ENCODE measurements at regions not wholly inside any gene's neighbourhood (a gene's known extent, or its start where the extent isn't known, plus 50 kb on each side); places are given as distances from the start of the nearest gene placed in this dataset.

DNA sequence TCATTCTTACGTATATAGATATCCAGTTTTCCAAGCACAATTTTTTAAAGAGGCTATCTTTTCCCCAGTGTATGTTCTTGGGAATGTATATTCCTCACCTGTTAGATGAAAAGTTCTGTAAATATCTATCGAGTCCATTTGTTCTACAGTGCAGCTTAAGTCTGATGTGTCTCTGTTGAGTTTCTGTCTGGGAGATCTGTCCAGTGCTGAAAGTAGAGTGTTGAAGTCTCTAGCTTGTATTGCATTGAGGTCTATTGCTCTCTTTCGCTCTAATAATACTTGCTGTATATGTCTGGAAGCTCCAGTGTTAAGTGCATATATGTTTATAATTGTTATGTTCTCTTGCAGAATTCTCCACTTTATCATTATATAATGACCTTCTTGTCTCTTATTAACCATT, 373.1 kb downstream of the PPARGC1A start:
- no peak for DNase-seq

GRCh38 chr4:23504083-23504482, 385.8 kb downstream of the PPARGC1A start:
- no peak for DNase-seq

DNA sequence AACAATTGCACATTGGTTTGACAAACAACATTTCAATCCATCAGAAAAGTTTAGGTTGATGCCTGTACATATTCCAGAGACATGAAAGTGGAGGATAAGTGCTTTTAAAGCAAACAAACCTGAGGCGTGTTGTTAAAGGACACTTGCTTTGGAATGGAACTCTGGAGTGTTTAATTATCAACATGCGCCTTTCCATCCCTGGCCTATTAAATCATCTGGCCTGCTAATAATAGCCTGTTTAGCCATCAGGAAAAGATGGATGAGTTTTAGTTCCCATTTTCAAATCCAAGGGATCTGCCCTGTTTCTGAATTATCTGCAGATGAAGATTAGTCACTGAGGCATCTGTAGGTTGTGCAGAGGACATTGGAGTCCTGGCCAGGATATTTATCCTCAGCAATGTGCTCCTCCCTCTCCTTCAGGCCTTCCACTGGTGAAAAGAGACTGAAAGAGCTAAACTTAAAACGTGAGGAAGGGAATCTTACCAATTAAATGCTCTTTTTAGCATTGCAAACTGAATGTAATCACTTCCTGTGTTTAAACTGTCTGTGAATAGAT, 388.9 kb downstream of the PPARGC1A start:
- DNase-seq, result no peak

DNA sequence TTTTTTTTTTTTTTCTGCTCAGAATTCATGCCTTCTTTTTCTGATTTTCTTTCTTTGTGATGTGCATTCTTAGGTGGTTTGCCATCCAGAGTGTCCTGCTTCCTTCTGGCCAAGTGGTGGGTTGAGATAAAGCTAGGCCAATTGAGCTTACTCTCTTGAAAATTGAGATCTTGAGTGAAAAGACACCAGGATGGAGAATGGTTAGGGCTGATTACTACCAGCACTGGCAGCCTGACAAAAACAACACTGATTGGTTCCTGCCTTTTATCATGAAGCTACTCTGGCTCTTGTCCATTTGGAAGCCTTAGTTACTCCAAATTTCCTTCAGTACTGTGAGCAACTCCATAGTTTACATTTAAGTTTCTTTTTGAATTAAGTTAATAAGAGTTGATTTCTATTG, 404.0 kb downstream of the PPARGC1A start:
- no peak for DNase-seq

GRCh38 chr4:23484689-23485088, 405.2 kb downstream of the PPARGC1A start:
- DNase-seq, result no peak

- no peak for DNase-seq
Observed at GRCh38 chr4:23483320-23483960, 406.4 kb downstream of the PPARGC1A start.

DNA sequence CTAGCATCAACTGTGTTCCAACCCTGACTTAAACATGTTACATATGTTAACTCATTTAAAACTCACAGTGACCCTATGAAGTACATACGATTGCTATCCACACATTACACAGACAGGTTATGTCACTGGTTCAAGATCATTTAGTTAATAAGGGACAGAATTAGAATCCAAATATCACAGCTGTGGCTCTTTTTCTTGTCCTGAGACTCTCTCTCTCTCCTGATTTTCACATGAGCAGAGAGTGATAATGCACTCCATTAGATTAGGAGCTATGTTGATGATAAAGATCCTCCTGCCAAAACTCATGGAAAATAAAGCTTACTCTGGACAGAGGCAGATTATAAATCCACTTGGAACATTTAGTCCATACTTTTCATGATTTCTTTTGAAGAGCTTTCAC, 408.3 kb downstream of the PPARGC1A start:
- DNase-seq, result no peak

- no peak for DNase-seq
Observed at GRCh38 chr4:23477905-23478304, 411.9 kb downstream of the PPARGC1A start.

- DNase-seq, result no peak
Observed at GRCh38 chr4:23476515-23477090, 413.2 kb downstream of the PPARGC1A start.

DNA sequence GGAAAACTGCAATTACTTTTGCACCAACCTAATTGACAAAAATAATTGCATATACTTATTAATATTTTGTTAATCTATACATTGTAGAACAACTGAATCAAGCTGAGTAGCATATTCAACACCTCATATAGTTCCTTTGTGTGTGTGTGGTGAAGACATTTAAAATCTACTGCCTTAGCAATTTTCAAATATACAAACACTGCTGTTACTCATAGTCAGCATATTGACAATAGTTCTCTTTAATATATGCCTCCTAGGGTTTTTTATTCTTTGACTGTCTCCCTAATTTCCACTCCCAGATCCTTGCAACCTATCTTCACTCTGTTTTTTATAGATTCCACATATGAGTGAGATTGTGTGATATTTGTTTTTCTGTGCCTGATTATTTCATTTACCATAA, 426.8 kb downstream of the PPARGC1A start:
- DNase-seq, result no peak

DNA sequence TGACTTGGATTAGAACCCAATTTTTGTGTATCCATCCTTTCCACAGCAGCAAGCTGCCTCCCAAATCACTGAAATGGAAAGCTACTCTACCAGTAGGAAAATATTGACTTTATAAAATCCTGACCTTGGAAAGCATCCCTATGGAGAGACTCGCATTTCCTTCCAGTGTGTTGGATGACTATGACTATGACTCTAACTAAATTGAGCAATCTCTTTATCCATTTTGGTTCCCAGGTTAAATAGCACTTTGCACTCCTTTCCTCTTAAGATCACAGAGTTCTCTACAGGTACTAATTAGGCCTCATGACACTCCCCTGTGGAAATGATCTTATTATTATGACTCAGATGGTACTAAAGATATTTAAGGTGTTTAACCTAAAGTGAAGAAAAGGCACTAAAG, 431.8 kb downstream of the PPARGC1A start:
- DNase-seq, result no peak

DNA sequence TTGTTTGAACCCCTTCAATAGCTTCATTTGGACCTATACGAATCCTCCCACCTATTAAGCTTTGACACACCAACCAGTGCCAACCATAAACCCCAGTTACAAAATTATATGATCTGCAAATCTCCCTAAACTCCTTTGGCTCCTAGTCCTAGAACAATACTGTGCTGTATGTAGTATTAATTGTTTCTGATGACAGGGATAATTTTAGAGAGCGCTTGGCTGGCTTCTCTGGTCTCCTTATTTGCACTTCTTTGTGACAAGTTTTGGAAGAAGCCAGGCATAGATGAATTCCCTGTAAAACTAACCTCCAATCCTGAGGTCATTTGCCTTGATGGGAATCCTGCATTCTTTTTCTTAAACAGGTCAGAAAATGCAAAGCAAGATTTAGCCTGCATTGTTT, 433.0 kb downstream of the PPARGC1A start:
- no peak for DNase-seq

DNA sequence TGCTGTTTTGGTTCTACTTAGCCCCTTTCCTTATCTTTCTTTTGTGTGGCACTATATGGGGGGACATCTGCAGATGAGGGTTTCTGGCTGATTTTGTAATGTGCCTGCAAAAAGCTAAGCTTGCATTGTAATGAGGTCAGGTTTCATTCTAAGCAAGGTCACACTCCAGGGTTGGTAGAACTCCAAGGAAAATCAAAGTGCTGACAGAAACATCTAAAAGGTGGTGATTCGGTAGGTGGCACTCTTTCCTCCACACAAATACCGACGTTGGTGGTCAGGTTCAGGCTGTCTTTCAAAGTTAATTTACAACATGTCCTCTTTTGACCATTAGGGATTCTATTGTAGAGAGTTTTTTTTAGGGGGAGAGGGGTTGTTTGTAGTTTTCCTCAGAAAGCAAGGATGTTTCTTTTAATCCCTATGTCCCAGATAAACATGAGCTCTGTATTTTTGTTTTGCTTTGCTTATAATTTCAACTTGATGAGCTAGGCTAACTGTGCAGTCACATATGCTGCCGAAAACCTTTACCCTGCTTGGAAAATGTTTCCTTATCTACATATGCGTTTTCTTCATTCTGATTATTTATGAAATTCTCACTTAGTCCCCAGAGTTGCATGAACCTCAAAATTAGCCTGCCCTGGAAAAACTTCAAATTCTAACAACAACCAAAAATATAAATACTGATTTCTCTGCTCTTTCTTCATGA, 434.2 kb downstream of the PPARGC1A start:
- no peak for DNase-seq

DNA sequence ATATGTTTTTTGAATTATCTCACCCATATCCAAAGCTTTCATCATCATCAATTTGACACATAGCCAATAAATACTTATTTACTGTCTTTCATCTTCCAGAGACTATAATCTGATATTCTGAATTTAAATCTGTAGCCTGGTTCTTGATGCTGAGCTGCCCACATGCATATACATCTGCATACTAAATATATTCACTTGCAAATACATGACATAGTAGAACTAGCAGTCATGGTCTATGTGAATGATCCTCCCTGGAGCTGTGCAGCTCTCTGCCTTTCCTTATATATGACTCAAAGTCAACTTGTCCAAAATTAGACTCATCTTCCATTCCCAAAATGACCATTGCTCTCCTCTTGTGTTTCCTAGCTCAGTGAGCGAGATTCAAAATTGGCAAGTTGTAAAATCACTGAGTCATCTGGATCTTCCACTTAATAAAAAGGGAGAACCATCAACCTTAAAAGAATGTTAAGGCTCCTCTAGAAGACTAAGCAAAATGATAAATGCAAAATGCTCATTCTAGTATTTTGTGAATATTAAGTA, 448.2 kb downstream of the PPARGC1A start:
- DNase-seq, result no peak

GRCh38 chr4:23438764-23439163, 451.1 kb downstream of the PPARGC1A start:
- DNase-seq, result no peak

- DNase-seq, result no peak
Observed at GRCh38 chr4:23429497-23429896, 460.4 kb downstream of the PPARGC1A start.

DNA sequence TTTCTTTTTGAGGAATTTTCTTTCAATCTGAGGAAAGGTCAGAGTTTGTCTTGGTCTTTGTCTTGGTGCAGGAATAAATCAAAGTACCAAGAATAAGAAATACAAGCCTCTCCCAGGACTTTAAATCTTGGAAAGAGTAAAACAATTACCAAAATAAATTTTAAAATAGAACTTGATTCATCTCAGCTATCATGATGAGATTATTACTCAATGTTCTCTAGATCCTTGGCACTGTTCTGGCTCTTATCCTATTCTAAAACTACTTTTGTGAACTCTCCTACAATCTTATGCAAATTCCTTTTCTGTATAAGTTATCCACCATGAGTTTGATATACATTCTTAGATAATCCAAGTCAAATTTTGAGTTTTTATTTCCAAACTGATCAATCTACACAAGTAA, 464.3 kb downstream of the PPARGC1A start:
- DNase-seq, result no peak

DNA sequence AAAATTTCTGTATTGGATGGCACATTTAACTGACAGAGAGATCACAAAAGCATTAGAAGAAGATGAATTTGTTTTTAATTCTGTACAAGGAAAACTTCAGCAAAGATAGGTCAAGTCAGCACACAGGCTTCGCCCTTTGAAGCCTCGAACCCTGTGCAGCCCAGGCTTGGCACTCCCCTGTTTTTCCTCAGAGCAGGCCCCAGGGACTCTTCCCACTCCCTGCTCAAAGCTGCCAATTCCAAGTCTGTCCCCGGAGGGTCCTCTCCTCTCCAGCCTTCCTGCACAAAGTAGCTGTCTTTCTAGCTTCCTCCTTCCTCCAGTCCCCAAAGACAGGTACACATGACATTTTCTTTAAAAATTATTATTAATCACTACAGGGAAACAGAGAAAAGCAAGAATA, 466.3 kb downstream of the PPARGC1A start:
- DNase-seq, result no peak

GRCh38 chr4:23422878-23423277, 467.0 kb downstream of the PPARGC1A start:
- no peak for DNase-seq

DNA sequence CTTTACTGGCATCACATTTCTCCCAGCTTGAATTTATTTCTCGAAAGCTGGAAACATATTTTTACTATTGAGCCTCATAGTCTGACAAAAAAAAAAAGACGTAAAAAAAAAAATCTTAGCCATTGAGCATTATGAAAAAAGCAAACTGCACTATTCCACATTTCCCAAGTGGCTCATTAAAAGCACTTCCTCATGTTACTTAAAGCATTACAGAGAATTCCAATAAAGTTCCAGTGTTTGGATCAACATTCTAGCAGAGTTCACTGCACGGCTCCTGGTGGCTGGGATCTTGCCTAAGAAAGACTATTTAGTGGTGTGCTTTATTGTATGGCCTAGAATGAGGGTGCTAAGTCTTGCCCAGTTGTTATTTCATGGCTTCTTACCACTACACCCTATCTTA, 476.2 kb downstream of the PPARGC1A start:
- DNase-seq, result no peak

- no peak for DNase-seq
Observed at GRCh38 chr4:23412701-23413100, 477.1 kb downstream of the PPARGC1A start.

DNA sequence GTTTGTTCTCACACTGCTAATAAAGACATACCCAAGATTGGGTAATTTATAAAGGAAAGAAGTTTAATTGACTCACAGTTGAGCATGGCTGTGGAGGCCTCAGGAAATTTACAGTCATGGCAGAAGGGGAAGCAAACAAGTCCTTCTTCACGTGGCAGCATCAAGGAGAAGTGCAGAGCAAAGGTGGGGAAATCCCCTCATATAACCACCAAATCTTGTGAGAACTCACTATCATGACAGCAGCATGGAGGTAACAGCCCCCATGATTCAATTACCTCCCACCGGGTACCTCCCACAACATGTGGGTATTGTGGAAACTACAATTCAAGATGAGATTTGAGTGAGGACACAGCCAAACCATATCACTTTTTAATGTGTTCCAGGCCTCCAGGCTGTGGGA, 480.9 kb downstream of the PPARGC1A start:
- DNase-seq, result peak; percentile 36

- DNase-seq, result no peak
Observed at GRCh38 chr4:23401572-23401971, 488.3 kb downstream of the PPARGC1A start.

DNA sequence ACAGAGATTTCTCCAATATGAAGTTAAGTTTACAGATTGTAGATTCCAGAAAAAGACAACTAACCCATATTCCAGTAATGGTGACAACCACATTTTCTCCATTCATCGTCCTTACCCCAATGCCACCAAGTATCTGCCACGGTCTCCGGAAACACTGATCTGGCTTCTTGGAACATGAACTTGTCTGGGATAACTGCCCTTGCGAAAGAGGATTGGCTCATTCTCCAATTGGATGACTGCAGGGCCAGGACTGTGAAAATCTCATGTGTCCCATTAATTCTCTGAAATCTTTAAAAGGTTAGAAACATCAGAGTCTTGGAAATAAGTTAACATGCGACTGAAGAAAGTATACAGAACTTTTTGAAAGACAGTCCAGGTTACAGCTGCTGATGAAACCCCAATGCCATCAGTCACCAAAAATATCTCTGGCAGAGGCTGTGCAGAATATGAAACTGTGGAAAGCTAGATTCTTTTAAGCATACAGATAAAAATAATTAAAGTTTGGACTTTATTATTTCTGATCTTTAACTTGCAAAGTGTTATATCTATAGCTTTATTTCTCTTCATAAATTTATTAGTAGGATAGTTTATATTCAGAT, 496.9 kb downstream of the PPARGC1A start:
- no peak for DNase-seq
